HG02798 (cell line): ENCODE measurements at regions not wholly inside any gene's neighbourhood (a gene's known extent, or its start where the extent isn't known, plus 50 kb on each side); places are given as distances from the start of the nearest gene placed in this dataset.
"Not testable (repeated sequence)": the region's sequence is repeated elsewhere in the genome, so short reads cannot be mapped to it uniquely, and the experiment has no call there.

Experiments
- ATAC-seq: cut with Tn5 transposase; IDR thresholded peaks from one replicate; pipeline ENCODE4 v1.9.1; 2021; ENCODE audit warnings: mild to moderate bottlenecking; ENCODE audit not compliant: unreplicated experiment, poor library complexity

DNA sequence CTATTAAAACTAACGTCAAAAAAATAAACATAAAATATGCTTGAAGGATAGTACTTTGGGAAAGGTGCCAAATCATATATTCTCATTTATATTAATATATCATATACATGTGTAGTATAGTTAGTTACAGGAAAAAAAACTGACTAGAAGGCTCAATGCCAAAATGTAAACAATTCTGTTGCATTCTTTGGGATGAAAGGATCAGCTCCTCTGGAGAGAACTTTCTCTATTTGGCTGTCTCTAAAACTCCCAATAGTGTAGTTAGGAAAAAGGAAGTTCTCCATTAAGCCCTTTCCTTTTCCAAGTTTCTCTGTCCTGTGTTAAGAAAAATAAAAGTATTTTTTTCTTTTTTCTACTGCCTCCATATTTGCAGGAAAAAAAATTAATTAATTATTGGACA lies 86.5 kb upstream of the BTN3A2 start:
- ATAC-seq, result no peak

DNA sequence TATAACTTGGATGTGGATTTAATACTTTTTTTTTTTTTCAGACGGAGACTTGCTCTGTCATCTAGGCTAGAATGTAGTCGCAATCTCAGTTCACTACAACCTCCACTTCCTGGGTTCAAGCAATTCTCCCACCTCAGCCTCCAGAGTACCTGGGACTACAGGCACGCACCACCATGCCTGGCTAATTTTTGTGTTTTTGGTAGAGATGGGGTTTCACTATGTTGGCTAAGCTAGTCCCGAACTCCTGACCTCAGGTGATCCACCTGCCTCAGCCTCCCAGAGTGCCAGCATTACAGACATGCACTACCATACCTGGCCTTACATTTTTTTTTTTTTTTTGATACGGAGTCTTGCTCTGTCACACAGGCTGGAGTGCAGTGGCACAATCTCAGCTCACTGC lies 85.6 kb upstream of the BTN3A2 start:
- not testable (repeated sequence) for ATAC-seq

DNA sequence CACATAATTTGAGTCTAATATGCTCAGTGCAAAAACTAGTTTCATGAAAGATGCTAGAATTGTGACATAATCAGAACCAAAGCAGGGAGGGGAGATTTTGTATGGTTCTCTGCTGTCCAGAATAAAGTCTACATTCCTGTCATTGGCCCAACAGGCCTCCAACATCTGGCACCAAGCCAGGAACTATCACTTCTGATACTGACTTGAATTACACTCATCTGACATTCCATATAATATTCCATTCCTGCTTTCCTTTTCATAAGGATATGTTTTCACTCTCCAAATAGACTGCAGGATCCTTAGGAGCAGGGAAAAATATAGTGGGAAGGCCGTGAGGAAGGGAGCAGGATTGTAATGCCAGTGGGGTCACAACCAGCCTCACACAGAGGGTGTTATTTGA lies 84.6 kb upstream of the BTN3A2 start:
- no peak for ATAC-seq

DNA sequence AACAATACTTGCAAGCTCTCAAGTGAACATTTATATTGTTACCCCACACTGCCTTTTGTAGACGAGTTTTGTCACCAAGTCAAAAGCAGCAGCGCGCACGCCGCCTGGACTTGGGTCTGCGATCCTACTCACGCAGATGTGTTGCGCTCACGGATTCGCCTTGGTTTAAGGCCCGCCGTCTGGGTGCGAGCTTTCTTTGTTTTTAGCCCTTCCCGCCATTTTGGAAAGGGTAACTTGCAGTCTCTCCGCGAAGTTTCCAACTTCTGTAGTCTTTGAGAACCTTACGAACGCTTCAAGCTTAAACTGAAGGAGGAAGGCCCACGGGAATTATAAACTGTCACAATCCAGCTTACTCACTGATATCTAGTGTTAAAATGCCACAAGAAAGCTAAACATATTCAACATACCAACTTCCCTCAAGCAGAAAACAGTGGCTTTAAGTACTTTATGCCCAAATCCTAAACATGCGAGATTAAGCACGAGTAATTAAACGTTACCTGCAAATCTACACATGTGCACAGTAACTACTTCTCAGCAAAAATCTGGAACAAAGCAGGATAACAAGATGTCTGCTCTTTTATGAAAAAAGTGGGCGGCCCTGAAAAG lies 80.4 kb upstream of the BTN3A2 start:
- ATAC-seq, result no peak

DNA sequence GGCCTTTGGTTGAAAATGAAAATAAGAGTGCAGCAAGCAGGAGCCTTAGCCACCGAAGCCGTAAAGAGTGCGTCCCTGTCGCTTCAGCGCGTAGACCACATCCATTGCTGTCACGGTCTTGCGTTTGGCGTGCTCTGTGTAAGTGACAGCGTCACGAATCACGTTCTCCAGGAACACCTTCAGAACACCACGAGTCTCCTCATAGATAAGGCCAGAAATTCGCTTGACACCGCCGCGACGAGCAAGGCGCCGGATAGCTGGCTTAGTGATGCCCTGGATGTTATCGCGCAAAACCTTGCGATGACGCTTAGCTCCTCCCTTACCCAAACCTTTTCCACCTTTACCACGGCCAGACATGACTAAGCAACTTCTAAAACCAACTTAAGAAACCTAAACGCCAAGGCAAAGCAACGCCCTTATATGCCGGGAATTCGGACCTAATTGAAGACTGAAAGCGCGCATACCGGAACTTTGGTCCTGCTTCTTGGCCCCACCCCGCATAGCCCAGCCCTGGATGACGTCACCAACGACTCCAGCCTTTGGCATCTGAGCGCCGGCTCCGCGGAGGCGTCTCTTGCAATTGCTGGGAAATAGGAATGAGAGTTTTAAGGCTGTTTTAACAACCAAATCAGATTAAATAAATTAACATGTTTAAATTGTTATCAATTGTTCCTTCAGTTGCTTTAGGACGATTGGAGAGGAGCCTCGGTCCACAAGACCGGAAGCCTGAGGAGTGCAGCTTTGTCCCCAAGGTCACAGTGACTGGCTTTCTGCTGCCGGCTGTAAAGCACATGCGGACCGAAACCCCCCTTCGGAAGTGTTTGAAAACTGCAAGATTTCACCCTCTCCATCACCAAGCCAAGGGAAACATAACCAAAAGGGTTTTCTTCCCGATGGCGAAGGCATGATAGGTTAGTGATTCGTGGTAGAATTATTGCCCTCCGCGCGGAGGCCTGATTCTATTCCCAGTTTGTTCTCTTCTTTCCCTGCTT lies 79.6 kb upstream of the BTN3A2 start:
- peak; percentile 87 for ATAC-seq

DNA sequence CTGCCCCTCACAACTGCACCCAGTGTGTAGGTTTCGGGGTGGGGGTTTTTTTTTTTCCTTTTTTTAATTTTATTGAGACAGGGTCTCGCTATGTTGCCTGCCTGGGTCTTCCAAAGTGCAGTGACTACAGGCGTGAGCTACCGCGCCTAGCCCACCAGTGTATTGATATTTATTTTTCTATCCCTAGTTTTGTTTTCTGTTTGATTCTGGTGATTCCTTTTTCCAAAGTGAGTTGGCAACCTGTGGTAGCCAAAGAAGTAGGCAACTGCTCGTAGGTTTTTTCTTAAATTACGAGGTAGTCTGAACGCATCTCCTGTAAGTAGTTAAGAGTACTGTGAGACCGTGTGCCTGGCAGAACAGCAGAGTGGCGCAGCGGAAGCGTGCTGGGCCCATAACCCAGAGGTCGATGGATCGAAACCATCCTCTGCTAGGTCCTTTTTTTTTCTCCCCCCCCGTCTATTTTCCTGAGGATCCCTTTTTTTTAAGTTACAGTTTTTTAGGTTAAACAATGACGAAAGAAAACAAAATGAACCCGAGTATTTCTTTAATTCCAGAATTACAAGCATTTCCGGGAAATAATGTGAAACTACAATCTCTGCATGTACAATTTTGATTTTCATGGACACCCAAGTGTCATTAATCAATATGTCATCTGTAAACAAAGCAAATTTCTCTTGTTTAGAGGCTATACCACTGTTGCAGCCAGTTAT lies 78.7 kb upstream of the BTN3A2 start:
- ATAC-seq, result peak; percentile 21

DNA sequence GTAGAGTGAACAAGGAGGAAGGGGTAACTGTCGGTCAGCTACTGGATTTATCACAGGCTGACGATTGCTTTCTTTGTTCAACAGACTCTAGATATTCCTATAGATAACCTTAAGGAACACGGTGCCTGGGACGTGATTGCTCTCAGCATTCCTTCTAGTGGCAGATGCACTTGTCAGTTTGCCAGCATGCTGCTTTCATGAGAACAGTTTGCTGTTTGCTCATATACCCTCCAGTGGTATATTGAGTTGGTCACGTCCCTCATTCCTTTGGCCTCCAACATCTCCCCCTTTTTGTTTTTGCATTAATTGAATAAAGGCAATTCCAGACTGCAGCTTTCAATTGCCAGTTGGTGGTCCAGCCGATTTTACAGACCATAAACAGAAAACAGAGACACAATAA lies 76.8 kb upstream of the BTN3A2 start:
- ATAC-seq, result no peak

DNA sequence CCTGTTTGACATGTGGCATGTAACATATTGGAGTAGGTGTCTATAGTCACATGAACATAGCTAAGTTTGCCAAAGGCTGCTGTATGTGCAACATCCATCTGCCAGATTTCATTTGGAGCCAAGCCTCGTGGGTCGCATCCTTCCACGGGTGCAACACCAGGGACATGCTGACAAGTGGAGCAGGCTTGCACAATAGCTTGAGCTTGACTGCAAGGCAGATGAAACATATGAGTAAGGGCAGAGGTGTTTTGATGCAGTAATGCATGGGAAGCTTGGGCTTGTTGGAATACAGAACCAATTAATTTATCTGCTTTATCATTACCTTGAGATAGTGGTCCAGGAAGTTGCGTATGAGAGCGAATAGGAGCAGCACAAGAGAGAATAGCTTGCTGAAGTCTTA lies 74.1 kb upstream of the BTN3A2 start:
- no peak for ATAC-seq

DNA sequence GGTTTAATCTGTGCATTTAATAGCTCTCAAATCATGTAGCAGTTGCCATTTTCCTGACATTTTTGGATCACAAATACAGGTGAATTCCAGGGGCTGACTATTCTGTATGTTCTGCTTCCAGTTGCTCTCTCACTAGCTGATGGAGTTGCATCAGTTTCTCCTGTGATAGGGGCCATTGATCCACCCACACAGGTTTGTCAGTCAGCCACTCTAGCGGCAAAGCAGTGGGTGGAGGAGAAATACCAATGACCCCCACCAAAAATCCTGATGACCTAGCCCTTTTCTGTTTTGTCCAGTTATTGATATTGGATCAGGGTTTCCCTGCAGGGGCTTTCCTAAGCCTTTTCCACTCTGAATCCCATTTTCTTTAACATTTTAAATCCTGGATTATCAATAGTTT lies 72.3 kb upstream of the BTN3A2 start:
- no peak for ATAC-seq

DNA sequence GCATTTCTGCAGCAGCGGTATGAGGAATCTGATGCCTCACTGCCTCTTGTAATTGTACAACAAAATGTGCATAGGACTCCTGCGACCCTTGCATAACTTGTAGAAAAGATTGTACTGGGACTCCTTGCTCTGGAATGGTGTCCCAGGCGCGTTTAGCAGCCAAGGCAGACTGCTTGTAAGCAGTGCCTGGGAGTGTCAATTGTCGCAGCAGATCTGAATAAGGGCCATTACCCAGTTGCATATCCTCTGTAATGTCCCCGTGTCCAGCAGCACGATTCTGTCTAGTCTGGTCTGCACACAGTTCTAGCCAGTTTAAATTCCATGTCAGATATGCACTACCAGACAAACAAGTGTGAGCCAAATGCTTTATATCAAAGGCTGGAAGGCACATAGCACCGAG lies 70.7 kb upstream of the BTN3A2 start:
- no peak for ATAC-seq

DNA sequence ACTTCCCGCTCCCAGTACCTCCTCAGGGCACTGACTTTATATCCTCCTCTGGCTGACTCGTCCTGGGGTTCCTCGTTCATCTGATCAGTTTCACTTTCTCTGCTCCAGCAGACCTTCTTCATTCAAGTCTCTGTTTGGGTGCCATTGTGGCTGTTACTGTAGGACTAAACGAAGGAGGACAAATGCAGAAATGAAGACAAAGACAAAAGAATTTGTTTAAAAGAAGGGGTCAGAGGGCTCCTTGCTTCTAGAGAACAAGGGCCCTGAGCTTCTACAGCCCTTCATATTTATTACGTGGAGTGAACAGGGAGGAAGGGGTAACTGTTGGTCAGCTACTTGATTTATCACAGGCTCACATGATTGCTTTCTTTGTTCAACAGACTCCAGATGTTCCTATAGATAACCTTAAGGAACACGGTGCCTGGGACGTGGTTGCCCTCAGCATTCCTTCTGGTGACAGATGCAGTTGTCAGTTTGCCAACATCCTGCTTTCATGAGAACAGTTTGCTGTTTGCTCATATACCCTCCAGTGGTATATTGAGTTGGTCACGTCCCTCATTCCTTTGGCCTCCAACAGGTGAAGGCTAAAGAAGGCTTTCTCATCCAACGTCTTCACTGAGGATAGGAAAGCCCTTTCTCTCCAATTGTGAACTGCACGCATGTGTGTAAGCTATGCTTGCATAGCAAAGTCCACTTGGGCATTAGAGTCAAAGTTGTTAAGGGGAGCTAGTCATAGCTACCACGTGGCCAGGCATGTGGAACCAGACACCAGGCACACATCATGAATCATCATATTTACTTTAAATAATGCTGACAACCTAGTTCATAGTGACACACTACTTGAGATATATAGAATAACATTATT lies 69.1 kb upstream of the BTN3A2 start:
- no peak for ATAC-seq

DNA sequence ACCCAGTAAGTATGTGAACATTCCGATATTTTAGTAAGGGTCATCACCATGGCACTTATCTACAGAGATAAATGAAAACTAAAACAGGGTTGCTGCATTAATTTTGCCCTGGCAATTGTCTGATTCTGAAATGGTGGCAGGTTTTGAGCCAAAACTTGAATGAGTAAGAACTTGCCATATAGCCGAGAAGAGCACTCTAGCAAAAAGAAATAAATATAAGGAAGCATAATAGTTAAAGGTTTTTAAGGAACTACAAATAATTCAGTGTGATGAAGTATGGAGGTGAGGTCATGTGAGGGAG lies 68.5 kb upstream of the BTN3A2 start:
- no peak for ATAC-seq

DNA sequence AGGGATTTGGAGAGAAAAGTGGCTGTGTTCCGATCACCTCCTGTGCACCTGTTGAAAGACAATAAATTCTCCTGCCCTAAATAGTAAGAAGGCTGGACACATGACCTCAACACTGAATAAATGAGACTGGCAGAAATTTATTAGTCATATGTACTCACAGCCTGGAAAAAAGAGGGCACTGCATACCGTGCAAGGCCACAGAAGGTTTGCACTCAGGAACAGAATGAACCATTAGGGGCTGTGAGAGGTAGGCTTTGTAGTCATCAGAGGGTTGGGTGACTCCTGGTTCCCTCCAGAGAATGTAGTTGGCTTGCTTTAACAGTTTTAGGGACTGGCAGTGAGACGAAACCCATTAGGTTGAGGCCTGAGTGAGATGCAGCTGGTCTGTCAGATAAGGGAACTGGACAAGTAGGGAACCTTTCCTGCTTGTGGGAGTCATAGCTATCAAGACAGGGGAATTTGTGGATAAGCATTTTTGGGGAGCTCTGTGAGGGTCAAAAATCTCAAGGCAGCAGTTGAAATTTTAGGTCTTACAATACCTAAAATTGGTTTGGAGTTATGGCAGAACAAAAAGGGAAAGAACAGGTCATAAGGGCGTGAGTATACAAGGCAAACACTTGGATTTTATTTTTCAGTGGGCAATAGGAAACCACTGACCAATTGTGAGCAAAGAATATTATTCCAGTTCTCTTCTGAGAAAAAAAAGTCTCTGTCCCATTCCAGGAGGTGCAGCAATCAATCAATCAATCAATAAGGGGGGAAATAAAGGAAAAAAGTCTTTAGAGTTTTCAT lies 67.9 kb upstream of the BTN3A2 start:
- ATAC-seq, result no peak

DNA sequence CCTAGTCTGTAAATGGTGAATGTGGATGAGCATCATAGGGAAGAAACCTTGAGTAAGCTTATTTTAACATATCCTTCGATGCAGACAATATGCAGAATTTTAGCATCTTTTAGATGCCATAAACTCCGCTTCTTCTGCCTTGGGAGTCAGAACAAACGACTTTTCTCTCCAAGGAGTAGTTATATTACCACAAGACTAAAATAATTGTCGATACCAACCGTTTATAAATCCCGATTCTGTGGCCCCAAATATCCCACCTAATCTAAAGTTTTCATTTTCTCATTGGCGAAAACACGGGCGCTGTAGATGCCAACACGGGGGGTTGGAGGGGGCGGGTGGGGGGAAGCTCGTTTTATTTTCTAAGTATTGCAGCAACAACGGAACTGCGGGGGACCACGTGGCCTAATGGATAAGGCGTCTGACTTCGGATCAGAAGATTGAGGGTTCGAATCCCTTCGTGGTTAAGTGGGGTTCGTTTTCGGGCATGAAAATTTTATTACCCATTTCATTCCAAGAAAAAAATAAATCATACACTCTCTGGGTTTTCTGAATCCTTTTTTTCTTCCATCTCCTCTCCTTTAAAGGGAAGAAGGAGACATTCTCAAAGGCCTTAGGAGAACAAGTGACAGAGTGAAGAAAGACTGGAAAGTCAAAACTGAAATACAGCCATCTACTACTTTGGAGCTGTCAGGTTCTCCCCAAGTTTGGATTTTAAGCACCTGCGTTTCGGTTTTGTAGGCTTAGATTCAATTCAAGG lies 65.5 kb upstream of the BTN3A2 start:
- no peak for ATAC-seq

DNA sequence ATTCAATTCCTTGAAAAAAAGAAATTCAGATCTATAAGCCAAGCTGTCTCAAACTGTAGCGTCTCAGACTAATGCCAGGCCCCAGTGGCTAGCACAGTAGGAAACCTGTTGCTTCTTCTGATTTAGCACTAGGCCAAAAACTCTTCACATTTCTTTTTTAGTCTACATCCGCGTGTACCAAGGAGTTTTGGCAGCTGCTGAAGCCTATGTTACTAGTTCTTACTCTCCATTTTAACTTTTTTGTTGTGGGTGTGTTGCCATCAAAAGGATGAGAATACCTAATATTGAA lies 65.0 kb upstream of the BTN3A2 start:
- no peak for ATAC-seq

DNA sequence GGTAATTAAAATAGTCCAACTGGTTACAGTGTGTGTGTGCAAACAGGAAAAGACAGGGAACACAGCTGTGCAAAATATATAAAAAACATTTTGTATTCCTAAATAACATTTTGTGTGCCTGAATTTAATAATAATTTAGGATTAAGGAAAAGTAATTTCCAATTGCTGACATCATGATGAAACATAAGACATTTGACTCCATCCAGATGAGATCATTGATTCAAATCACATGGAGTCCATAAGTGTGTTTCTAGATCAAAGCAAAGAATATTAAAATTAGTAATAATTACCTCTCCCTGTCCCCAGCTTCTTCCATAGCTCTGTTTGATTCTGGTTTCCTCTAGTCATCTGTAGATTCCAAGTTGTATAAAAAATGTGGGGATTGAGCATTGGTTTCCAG lies 64.6 kb upstream of the BTN3A2 start:
- no peak for ATAC-seq

DNA sequence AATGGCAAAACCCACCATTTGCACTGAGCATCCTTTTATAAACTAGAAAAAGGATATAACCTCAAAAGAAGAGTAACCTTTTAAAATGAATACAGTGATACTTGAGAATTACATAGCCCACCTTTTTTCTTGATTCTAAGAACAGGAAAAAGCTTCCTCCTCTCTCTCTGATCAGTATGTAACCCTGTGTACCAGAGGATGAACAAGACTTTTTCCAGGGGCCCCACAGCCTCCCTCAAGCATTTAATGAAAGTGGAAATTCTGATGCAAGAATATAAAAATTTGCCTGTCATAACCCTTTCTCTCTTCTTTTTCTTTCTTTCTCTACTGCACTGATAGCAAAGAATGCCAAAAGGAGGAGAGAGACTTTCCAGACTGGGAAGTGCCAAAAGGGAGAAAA lies 64.2 kb upstream of the BTN3A2 start:
- no peak for ATAC-seq

DNA sequence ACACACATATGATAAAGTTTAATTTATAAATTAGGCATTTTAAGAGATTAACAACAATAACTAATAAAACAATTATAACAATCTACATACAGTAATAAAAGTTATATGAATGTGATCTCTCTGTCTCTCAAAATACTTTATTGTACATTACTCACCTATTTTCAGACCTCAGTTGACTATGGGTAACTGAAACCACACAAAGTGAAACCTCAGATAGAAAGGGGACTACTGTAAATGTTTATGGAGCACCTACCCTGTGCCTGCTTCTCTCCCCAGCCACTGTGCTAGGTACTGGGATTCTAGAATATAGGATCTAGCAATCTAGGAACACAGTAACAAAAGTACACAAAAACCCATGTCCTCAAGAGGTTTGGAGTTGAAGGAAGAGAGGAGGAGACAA lies 63.4 kb upstream of the BTN3A2 start:
- ATAC-seq, result no peak

DNA sequence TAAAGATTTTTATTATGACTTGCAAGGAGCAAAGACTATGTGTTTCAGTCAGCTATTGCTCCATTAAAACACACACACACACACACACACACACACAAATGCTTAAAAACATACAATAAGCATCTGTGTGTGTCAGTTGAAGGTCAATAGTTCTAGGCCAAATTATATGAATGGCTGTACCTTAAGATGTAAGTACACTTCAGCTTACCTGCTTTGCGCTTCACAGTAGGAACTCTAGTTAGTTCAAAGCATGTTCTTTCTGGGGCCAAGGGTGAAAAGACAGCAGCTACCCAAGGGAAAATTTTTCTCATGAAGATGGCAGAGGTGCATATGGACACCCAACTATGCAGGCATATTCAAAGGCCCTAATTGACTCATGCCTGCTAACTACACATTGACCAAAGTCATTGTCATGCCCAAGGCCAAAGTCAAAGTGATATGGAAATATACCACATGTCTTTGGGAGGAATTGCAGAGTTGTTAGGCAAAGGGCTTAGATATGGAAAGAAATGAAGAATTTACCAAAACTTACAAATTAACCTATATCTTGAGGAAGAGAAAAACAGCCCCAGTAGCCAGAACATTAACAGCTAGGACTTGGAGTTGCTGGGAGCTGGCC lies 61.9 kb upstream of the BTN3A2 start:
- ATAC-seq, result no peak
